Right lobe of liver (tissue), 4 donors: ENCODE measurements at regions not wholly inside any gene's neighbourhood (a gene's known extent, or its start where the extent isn't known, plus 50 kb on each side); places are given as distances from the start of the nearest gene placed in this dataset.

Experiments used
- CTCF ChIP-seq, 4 donors: fragments of 200-600 bp in 3 of 4; fragments of 450-650 bp in 1 of 4; IDR thresholded peaks; one replicate each; pipeline versions ENCODE4 v1.5.1 to v1.8.0; 2016 to 2022; ENCODE audit warnings: antibody characterized with exemption in 4 of 4, mild to moderate bottlenecking in 2 of 4
- POLR2A ChIP-seq: fragments of 450-650 bp; IDR thresholded peaks from one replicate; pipeline ENCODE4 v1.6.1; 2017; ENCODE audit warnings: antibody characterized with exemption, mild to moderate bottlenecking
- donor health status: DM: no; HTN: no; CAD: no.
- donor health status: DM: no; HTN: no; CAD: no.
- donor health status: DM: no; HTN: yes; CAD: no.

GRCh38 chr5:101455048-101455447 lies 552.0 kb upstream of the ST8SIA4 start:
- no peak for TF ChIP-seq CTCF (IDR thresholded peaks at IDR 0.05)
- TF ChIP-seq POLR2A, result no peak
